HG03432 (cell line): ENCODE measurements at regions not wholly inside any gene's neighbourhood (a gene's known extent, or its start where the extent isn't known, plus 50 kb on each side); places are given as distances from the start of the nearest gene placed in this dataset.

Experiments
- ATAC-seq: cut with Tn5 transposase; IDR thresholded peaks from one replicate; pipeline ENCODE4 v1.9.1; 2021; ENCODE audit warnings: mild to moderate bottlenecking, moderate library complexity; ENCODE audit not compliant: unreplicated experiment

GRCh38 chr12:58811346-58811745, 109.0 kb downstream of the LRIG3 start:
- ATAC-seq = no peak

GRCh38 chr12:58812214-58812613, 108.1 kb downstream of the LRIG3 start:
- ATAC-seq = no peak

- no peak for ATAC-seq
Observed at GRCh38 chr12:58814036-58814435, 106.3 kb downstream of the LRIG3 start.

- ATAC-seq = no peak
Observed at GRCh38 chr12:58815235-58815634, 105.1 kb downstream of the LRIG3 start.

GRCh38 chr12:58818546-58818945, 101.8 kb downstream of the LRIG3 start:
- no peak for ATAC-seq

- ATAC-seq = no peak
Observed at GRCh38 chr12:58819345-58819744, 101.0 kb downstream of the LRIG3 start.

GRCh38 chr12:58819985-58820384, 100.3 kb downstream of the LRIG3 start:
- no peak for ATAC-seq
